Ovary (tissue), 7 donors: ENCODE measurements at regions not wholly inside any gene's neighbourhood (a gene's known extent, or its start where the extent isn't known, plus 50 kb on each side); places are given as distances from the start of the nearest gene placed in this dataset.

Source experiments
- DNase-seq, 5 donors: peaks; one replicate each; pipeline ENCODE4 v3.0.0-alpha.2; 2019 to 2020
- H3K27ac ChIP-seq, 2 donors: fragments of 200-600 bp; one replicate each; pipeline versions ENCODE4 v1.5.1 to v1.8.0; 2019 to 2022
- H3K27me3 ChIP-seq: fragments of 200-600 bp; one replicate; pipeline ENCODE4 v1.8.0; 2022
- H3K36me3 ChIP-seq: fragments of 200-600 bp; sonication (generic); one replicate; pipeline ENCODE4 v1.5.1; 2019
- H3K4me1 ChIP-seq: one replicate; pipeline ENCODE4 v1.8.1; 2013; ENCODE audit warnings: mild to moderate bottlenecking, moderate library complexity; ENCODE audit not compliant: insufficient read depth
- H3K4me3 ChIP-seq: fragments of 200-600 bp; sonication (generic); one replicate; pipeline ENCODE4 v1.5.1; 2017
- H3K9me3 ChIP-seq, 2 donors: fragments of 200-600 bp in 1 of 2; sonication (generic) in 1 of 2; one replicate each; pipeline versions ENCODE4 v1.5.1 to v1.8.1; 2013 to 2019; ENCODE audit warnings: mild to moderate bottlenecking in 1 of 2, moderate library complexity in 1 of 2
- CTCF ChIP-seq, 3 donors: fragments of 450-650 bp in 2 of 3; fragments of 200-600 bp in 1 of 3; IDR thresholded peaks; one replicate each; pipeline versions ENCODE4 v1.5.1 to v1.8.0; 2016 to 2022; ENCODE audit warnings: antibody characterized with exemption in 3 of 3, mild to moderate bottlenecking in 1 of 3
- EP300 ChIP-seq: sonication (generic); formaldehyde crosslinking; IDR thresholded peaks from one replicate; pipeline ENCODE4 v1.6.1; 2017; ENCODE audit warnings: antibody characterized with exemption
- POLR2A ChIP-seq: fragments of 450-650 bp; IDR thresholded peaks from one replicate; pipeline ENCODE4 v1.6.1; 2017; ENCODE audit warnings: antibody characterized with exemption, mild to moderate bottlenecking, moderate library complexity
- WGBS, 3 donors: extraction: QIAGEN DNeasy Blood & Tissue Kit in 1 of 3; methylation state at CpG; one replicate each; pipeline versions ENCODE4 v1.1.5 to v1.1.7; 2013 to 2017; 5-methylcytosine and 5-hydroxymethylcytosine counted together
- intact Hi-C, 4 donors: fragments of 100-400 bp; cut with DNase I; formaldehyde crosslinking; loops; one replicate each; pipeline versions ENCODE4 v1.11.0 to v1.15.1; 2022 to 2023
- donor health status: DM: no; HTN: no; CAD: no; lungs with moderate emphysema.
- donor health status: DM: no; HTN: no; CAD: no.
- donor health status: Bipolar disorder and iron deficiency.
- donor health status: DM: no; HTN: no; CAD: no.
- donor health status: DM: yes; HTN: yes; CAD: no.

DNA sequence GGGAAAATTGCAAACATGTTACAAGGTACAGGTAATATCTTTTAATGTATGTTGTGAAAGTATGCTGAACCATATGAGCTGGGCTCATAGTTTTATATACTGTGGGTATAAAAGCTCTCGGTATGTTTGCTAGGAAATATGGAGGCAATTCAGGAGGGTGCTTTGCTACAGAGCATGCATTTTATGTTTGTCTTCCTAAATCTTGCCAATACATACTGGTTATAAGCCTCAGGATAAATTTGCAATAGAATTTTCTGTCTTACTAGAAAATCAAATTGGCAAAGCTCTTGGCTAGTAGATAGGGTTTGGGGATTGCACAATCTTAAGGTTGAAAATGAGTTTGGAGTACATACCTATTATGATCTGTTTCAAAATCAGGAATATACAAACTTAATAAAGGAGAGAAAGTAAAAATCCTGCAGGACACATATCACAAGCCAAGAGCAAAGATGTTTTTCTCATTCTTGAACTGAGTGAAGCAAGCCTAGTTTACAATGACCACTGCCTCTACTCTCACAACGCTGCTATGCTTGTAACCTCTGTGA is 751.2 kb downstream of the HDGFL1 start:
- TF ChIP-seq EP300, result no peak
- no peak for TF ChIP-seq CTCF (IDR thresholded peaks at IDR 0.05)
- TF ChIP-seq POLR2A, result no peak
- intact Hi-C loops, result no loop called here
- Histone ChIP-seq H3K4me3 (no peak overlapping the region), H3K27me3 (no peaks in the 10 kb centered on the region), H3K36me3 (no peaks in the 10 kb centered on the region), H3K4me1 (no peaks in the 10 kb centered on the region), H3K27ac (no peak overlapping the region), H3K9me3 (no peaks in the 10 kb centered on the region)
- DNase-seq, result no peak
- 85 to 95% (median 90%) methylated on average over 2 of the region's 2 CpGs for WGBS, 3 donors

- intact Hi-C loops, result no loop called here
- 72 to 77% (median 75%) methylated on average over 4 of the region's 4 CpGs for WGBS, 3 donors
- Histone ChIP-seq H3K9me3 (no peaks in the 10 kb centered on the region), H3K27me3 (no peaks in the 10 kb centered on the region), H3K4me3 (no peak overlapping the region), H3K27ac (no peak overlapping the region), H3K4me1 (no peaks in the 10 kb centered on the region), H3K36me3 (no peaks in the 10 kb centered on the region)
- TF ChIP-seq CTCF (IDR thresholded peaks at IDR 0.05) (no peak), POLR2A (no peak), EP300 (no peak)
- no peak for DNase-seq
Measured at GRCh38 chr6:23323897-23324296, 754.5 kb downstream of the HDGFL1 start.

DNA sequence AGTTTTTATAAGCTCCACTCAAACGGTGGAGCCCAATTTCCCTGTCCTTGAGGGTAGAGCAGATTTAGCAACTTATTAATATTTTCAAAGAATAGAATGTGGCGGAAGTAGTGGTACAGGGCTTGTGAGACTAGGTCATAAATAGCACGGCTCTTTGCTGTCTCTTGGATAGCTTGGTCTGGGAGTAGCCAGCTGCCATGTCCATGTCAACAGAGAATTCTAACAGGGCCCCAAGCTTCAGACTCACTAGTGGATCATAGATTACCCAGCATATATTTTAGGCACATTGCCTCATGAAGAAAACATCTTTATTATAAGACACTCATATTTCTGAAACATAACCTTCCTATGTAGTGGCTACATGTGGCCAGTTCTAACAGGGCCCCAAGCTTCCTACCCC is 755.7 kb downstream of the HDGFL1 start:
- intact Hi-C loops, result no loop called here

DNA sequence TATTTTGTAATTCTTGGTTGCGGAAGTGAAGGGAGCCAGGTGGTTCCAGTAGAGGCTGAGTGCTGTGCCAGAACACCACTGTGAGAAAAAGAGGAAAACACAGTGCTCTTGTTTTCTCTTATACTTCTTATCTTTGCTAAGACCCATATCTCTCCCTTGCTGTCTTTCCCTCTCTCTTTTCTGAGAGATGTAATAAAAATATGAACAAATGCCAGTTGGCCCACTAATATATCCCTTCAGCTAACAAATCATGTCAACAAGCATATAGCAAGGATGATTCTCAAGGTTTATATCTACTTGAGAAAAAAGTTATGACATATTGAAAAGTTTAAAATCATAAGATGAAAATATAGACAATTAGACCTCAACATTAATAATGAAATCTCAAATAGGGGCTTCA is 758.3 kb downstream of the HDGFL1 start:
- H3K4me1 ChIP-seq, result no peaks in the 10 kb centered on the region
- no peak for DNase-seq
- H3K27me3 ChIP-seq, result no peaks in the 10 kb centered on the region
- TF ChIP-seq EP300, result no peak
- no peak for TF ChIP-seq CTCF (IDR thresholded peaks at IDR 0.05)
- TF ChIP-seq POLR2A, result no peak
- no peaks in the 10 kb centered on the region for H3K9me3 ChIP-seq
- WGBS, 3 donors, result 78 to 89% (median 80%) methylated on average over 1 of the region's 1 CpG
- H3K36me3 ChIP-seq, result no peaks in the 10 kb centered on the region
- H3K27ac ChIP-seq, result no peak overlapping the region
- H3K4me3 ChIP-seq, result no peak overlapping the region
- intact Hi-C loops, result no loop called here

More for the DNA sequence above, 755.7 kb downstream of the HDGFL1 start:
- 58 to 75% (median 72%) methylated on average over 3 of the region's 3 CpGs for WGBS, 3 donors
- no peak for DNase-seq
- no peak for TF ChIP-seq EP300
- TF ChIP-seq CTCF (IDR thresholded peaks at IDR 0.05), result no peak
- no peak for TF ChIP-seq POLR2A
- H3K9me3 ChIP-seq, result no peaks in the 10 kb centered on the region
- no peaks in the 10 kb centered on the region for H3K36me3 ChIP-seq
- H3K27ac ChIP-seq, result no peak overlapping the region
- no peaks in the 10 kb centered on the region for H3K27me3 ChIP-seq
- no peak overlapping the region for H3K4me3 ChIP-seq
- H3K4me1 ChIP-seq, result no peaks in the 10 kb centered on the region
